ENCODE measurements at regions not wholly inside any gene's neighbourhood (a gene's known extent, or its start where the extent isn't known, plus 50 kb on each side); places are given as distances from the start of the nearest gene placed in this dataset.

- DNase-seq (ENCODE audit: low read depth in 3 of 3): peak; percentile 14 to 18 (median 17)
Observed at GRCh38 chr16:55944377-55944802, 69.2 kb upstream of the CES5A start.

DNA sequence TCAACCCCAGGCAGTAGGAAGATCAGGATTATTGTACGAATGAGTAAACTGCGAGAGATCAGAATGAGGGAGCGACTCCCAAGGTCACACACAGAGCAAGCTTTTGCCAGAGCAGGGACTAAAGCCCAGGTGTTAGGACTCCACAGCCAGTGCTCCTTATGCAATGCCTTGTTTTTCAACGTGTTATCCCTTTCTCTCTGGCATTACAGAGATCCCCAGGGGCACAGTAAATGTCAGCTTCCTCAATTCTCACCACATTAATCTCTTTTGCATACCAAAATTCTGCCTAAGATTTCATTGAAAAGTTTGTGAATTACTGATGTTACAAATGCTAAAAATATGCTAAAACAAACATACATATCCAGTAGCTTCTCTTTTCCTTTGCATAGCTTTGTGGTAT, 68.1 kb upstream of the CES5A start:
- DNase-seq (ENCODE audit: low read depth in 3 of 3): no peak

GRCh38 chr16:55942821-55943220, 67.6 kb upstream of the CES5A start:
- no peak for DNase-seq (ENCODE audit: low read depth in 3 of 3)

DNA sequence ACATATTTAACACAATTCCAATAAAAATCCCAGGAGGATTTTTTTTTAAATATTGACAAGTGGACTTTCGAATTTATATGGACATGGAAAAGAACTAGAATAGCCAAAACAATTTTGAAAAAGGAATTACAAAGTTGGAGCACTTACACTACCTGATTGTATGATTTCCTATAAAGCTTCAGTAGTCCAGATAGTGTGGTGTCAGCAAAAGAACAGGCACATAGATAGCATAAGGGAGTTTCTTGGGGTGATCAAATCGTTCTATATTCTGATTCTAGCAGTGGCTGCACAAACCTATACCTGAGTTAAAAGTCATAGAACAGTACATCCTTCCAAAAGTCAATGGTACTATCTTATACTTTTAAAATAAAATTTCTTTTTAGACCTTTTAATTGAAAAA, 66.4 kb upstream of the CES5A start:
- no peak for DNase-seq (ENCODE audit: low read depth in 3 of 3)

DNA sequence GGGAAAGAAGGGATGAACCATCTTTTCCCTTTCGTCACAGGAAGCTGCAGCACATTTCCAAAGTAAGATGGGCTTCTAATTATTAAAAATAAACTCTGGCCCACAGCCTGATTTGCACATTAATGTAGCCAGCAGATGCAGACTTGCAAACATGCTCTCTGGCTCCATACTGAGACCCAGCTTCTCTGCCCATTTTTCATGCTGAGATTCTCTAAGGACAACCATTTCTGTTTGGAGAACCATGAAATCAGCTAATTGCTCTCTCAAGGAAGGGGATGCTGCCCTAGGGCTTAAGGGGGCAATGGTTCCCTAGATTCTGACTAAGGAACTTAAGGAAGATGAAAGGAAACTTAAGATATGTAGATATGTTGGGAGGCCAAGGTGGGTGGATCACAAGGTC, 63.0 kb upstream of the CES5A start:
- DNase-seq (ENCODE audit: low read depth in 3 of 3): no peak

- no peak for DNase-seq (ENCODE audit: low read depth in 3 of 3)
Observed at GRCh38 chr16:55933038-55933437, 57.9 kb upstream of the CES5A start.

DNA sequence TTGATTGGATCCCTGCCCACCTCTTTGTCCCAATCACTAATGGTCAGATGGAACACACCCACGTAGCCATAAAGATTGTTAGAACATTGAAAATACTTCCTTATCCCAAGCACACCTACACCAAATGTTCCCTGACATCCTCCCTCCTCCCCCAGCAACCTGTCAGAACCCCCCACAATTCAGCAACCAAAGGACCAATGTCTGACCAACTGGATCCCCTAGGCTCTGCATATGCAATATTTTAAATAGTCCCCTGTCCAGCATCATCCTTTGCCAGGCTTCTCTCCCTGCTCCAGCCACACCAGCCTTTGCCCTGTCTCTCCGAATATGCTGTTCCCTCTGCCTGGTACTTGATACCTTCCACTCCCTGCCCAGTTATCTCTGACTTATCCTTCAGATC, 54.9 kb upstream of the CES5A start:
- no peak for DNase-seq (ENCODE audit: low read depth in 3 of 3)

- no peak for DNase-seq (ENCODE audit: low read depth in 3 of 3)
Observed at GRCh38 chr16:55929181-55929580, 54.0 kb upstream of the CES5A start.

GRCh38 chr16:55925242-55925641, 50.1 kb upstream of the CES5A start:
- DNase-seq (ENCODE audit: low read depth in 3 of 3): no peak

Data from stimulated activated CD4-positive, alpha-beta T cell treated with anti-CD3 and anti-CD28 coated beads, TNF-alpha, amount 100 ng/mL, for 4 hours (primary cell).